ENCODE measurements at regions not wholly inside any gene's neighbourhood (a gene's known extent, or its start where the extent isn't known, plus 50 kb on each side); places are given as distances from the start of the nearest gene placed in this dataset.

- Histone ChIP-seq H3K4me3 (no peak overlapping the region), H3K36me3 (no peaks in the 10 kb centered on the region), H3K9me3 (peaks cover 0 to 4% (median 0%) of the 10 kb centered on the region in 3 donors), H3K27ac (no peak overlapping the region), H3K27me3 (no peaks in the 10 kb centered on the region), H3K4me1 (peaks cover 0 to 20% (median 2%) of the 10 kb centered on the region in 3 donors)
- no peak for ATAC-seq
- WGBS, 2 donors (ENCODE audit: low coverage in 1 of 2): 67 to 100% methylated on average over 1 to 2 of the region's 6 CpGs
- TF ChIP-seq POLR2A (IDR thresholded peaks at IDR 0.05): no peak
- no peak for TF ChIP-seq CTCF (IDR thresholded peaks at IDR 0.05)
- no peak for TF ChIP-seq EP300 (IDR thresholded peaks at IDR 0.05)
- TF ChIP-seq POLR2AphosphoS5 (IDR thresholded peaks at IDR 0.05): no peak
Measured at GRCh38 chr12:22803725-22804124, 178.8 kb downstream of the ETNK1 start.

- Histone ChIP-seq H3K36me3 (no peaks in the 10 kb centered on the region), H3K27me3 (no peaks in the 10 kb centered on the region), H3K9me3 (peaks cover 0 to 2% (median 0%) of the 10 kb centered on the region in 3 donors), H3K4me1 (peaks cover 0 to 35% (median 8%) of the 10 kb centered on the region in 3 donors), H3K27ac (peak overlapping the region; percentile 32 to 68 (median 50)), H3K4me3 (no peak overlapping the region)
- ATAC-seq: no peak
- 37 to 48% methylated on average over 2 of the region's 2 CpGs for WGBS, 2 donors (ENCODE audit: low coverage in 1 of 2)
- no peak for TF ChIP-seq EP300 (IDR thresholded peaks at IDR 0.05)
- no peak for TF ChIP-seq CTCF (IDR thresholded peaks at IDR 0.05)
- TF ChIP-seq POLR2A (IDR thresholded peaks at IDR 0.05): no peak
- TF ChIP-seq POLR2AphosphoS5 (IDR thresholded peaks at IDR 0.05): no peak
Measured at GRCh38 chr12:22808860-22809259, 183.9 kb downstream of the ETNK1 start.

- no peaks in the 10 kb centered on the region for H3K27me3 ChIP-seq
- WGBS, 2 donors (ENCODE audit: low coverage in 1 of 2): 56 to 71% methylated on average over 2 of the region's 2 CpGs
- H3K36me3 ChIP-seq: no peaks in the 10 kb centered on the region
- H3K4me1 ChIP-seq: peaks cover 0 to 35% (median 8%) of the 10 kb centered on the region in 3 donors
- H3K27ac ChIP-seq: peak overlapping the region in 2 of 4 donors; percentile 29 to 68
- ATAC-seq: no peak
- H3K9me3 ChIP-seq: no peaks in the 10 kb centered on the region
- H3K4me3 ChIP-seq: no peak overlapping the region
- TF ChIP-seq CTCF (IDR thresholded peaks at IDR 0.05) (no peak), EP300 (IDR thresholded peaks at IDR 0.05) (no peak), POLR2AphosphoS5 (IDR thresholded peaks at IDR 0.05) (no peak), POLR2A (IDR thresholded peaks at IDR 0.05) (no peak)
Measured at GRCh38 chr12:22810036-22810435, 185.1 kb downstream of the ETNK1 start.

GRCh38 chr12:22812531-22812930 lies 187.6 kb downstream of the ETNK1 start:
- ATAC-seq: no peak
- WGBS, 2 donors (ENCODE audit: low coverage in 1 of 2): 96 to 100% methylated on average over 1 to 3 of the region's 5 CpGs
- Histone ChIP-seq H3K27ac (no peak overlapping the region), H3K36me3 (no peaks in the 10 kb centered on the region), H3K27me3 (no peaks in the 10 kb centered on the region), H3K4me1 (peaks cover 0 to 34% (median 8%) of the 10 kb centered on the region in 3 donors), H3K4me3 (no peak overlapping the region), H3K9me3 (no peaks in the 10 kb centered on the region)
- TF ChIP-seq EP300 (IDR thresholded peaks at IDR 0.05) (no peak), POLR2A (IDR thresholded peaks at IDR 0.05) (no peak), CTCF (IDR thresholded peaks at IDR 0.05) (no peak), POLR2AphosphoS5 (IDR thresholded peaks at IDR 0.05) (no peak)

- Histone ChIP-seq H3K36me3 (no peaks in the 10 kb centered on the region), H3K27ac (no peak overlapping the region), H3K4me1 (no peaks in the 10 kb centered on the region), H3K9me3 (no peaks in the 10 kb centered on the region), H3K27me3 (no peaks in the 10 kb centered on the region), H3K4me3 (no peak overlapping the region)
- ATAC-seq: no peak
- 81 to 87% methylated on average over 3 to 4 of the region's 4 CpGs for WGBS, 2 donors (ENCODE audit: low coverage in 1 of 2)
- TF ChIP-seq EP300 (IDR thresholded peaks at IDR 0.05): no peak
- TF ChIP-seq POLR2AphosphoS5 (IDR thresholded peaks at IDR 0.05): no peak
- TF ChIP-seq CTCF (IDR thresholded peaks at IDR 0.05): no peak
- TF ChIP-seq POLR2A (IDR thresholded peaks at IDR 0.05): no peak
Measured at GRCh38 chr12:22821985-22822384, 197.0 kb downstream of the ETNK1 start.
